ENCODE measurements at regions not wholly inside any gene's neighbourhood (a gene's known extent, or its start where the extent isn't known, plus 50 kb on each side); places are given as distances from the start of the nearest gene placed in this dataset.

GRCh38 chr14:83478741-83479140 is 1945.1 kb upstream of the SEL1L start:
- H3K27ac ChIP-seq (ENCODE audit: low read depth in 2 of 2, low read length in 2 of 2): no peak overlapping the region
- TF ChIP-seq CTCF (IDR thresholded peaks at IDR 0.05; ENCODE audit: borderline replicate concordance, extremely low read depth, insufficient read depth): no peak

GRCh38 chr14:83483063-83483462 is 1949.4 kb upstream of the SEL1L start:
- Histone ChIP-seq H3K27me3 (ENCODE audit: control insufficient read depth, insufficient read depth, low read length) (no peaks in the 10 kb centered on the region), H3K9ac (ENCODE audit: low read length in 3 of 3) (no peak overlapping the region), H3K4me1 (ENCODE audit: control insufficient read depth in 2 of 3, insufficient read depth in 2 of 3, low read depth in 1 of 3, low read length in 3 of 3) (no peaks in the 10 kb centered on the region), H3K4me3 (ENCODE audit: low read length in 3 of 3) (no peak overlapping the region), H3K27ac (ENCODE audit: low read depth in 2 of 2, low read length in 2 of 2) (no peak overlapping the region), H3K36me3 (ENCODE audit: control insufficient read depth in 2 of 3, insufficient read depth in 3 of 3, low read length in 3 of 3) (no peaks in the 10 kb centered on the region), H3K9me3 (ENCODE audit: control insufficient read depth in 2 of 3, insufficient read depth in 1 of 3, low read length in 3 of 3) (no peaks in the 10 kb centered on the region)
- FAIRE-seq (no peak), DNase-seq (no peak)
- no peak for TF ChIP-seq CTCF (IDR thresholded peaks at IDR 0.05; ENCODE audit: borderline replicate concordance, extremely low read depth, insufficient read depth)
- intact Hi-C loops (cut with DNase I): no loop called here

More at GRCh38 chr14:83478741-83479140, 1945.1 kb upstream of the SEL1L start:
- Histone ChIP-seq H3K27me3 (ENCODE audit: control insufficient read depth, insufficient read depth, low read length) (no peaks in the 10 kb centered on the region), H3K9ac (ENCODE audit: low read length in 3 of 3) (no peak overlapping the region), H3K4me1 (ENCODE audit: control insufficient read depth in 2 of 3, insufficient read depth in 2 of 3, low read depth in 1 of 3, low read length in 3 of 3) (no peaks in the 10 kb centered on the region), H3K36me3 (ENCODE audit: control insufficient read depth in 2 of 3, insufficient read depth in 3 of 3, low read length in 3 of 3) (no peaks in the 10 kb centered on the region), H3K9me3 (ENCODE audit: control insufficient read depth in 2 of 3, insufficient read depth in 1 of 3, low read length in 3 of 3) (no peaks in the 10 kb centered on the region), H3K4me3 (ENCODE audit: low read length in 3 of 3) (no peak overlapping the region)
- no peak for DNase-seq
- FAIRE-seq: no peak
- intact Hi-C loops (cut with DNase I): no loop called here

- intact Hi-C loops (cut with DNase I): no loop called here
- Histone ChIP-seq H3K27ac (ENCODE audit: low read depth in 2 of 2, low read length in 2 of 2) (no peak overlapping the region), H3K27me3 (ENCODE audit: control insufficient read depth, insufficient read depth, low read length) (no peaks in the 10 kb centered on the region), H3K36me3 (ENCODE audit: control insufficient read depth in 2 of 3, insufficient read depth in 3 of 3, low read length in 3 of 3) (no peaks in the 10 kb centered on the region), H3K4me3 (ENCODE audit: low read length in 3 of 3) (no peak overlapping the region), H3K9me3 (ENCODE audit: control insufficient read depth in 2 of 3, insufficient read depth in 1 of 3, low read length in 3 of 3) (no peaks in the 10 kb centered on the region), H3K4me1 (ENCODE audit: control insufficient read depth in 2 of 3, insufficient read depth in 2 of 3, low read depth in 1 of 3, low read length in 3 of 3) (no peaks in the 10 kb centered on the region), H3K9ac (ENCODE audit: low read length in 3 of 3) (no peak overlapping the region)
- no peak for DNase-seq
- no peak for FAIRE-seq
- no peak for TF ChIP-seq CTCF (IDR thresholded peaks at IDR 0.05; ENCODE audit: borderline replicate concordance, extremely low read depth, insufficient read depth)
Observed at GRCh38 chr14:83485591-83485990, 1951.9 kb upstream of the SEL1L start.

- FAIRE-seq (no peak), DNase-seq (no peak)
- no peaks in the 10 kb centered on the region for H3K36me3 ChIP-seq (ENCODE audit: control insufficient read depth in 2 of 3, insufficient read depth in 3 of 3, low read length in 3 of 3)
- H3K9me3 ChIP-seq (ENCODE audit: control insufficient read depth in 2 of 3, insufficient read depth in 1 of 3, low read length in 3 of 3): no peaks in the 10 kb centered on the region
- no peak for TF ChIP-seq CTCF (IDR thresholded peaks at IDR 0.05; ENCODE audit: borderline replicate concordance, extremely low read depth, insufficient read depth)
- no peak overlapping the region for H3K9ac ChIP-seq (ENCODE audit: low read length in 3 of 3)
- H3K4me1 ChIP-seq (ENCODE audit: control insufficient read depth in 2 of 3, insufficient read depth in 2 of 3, low read depth in 1 of 3, low read length in 3 of 3): no peaks in the 10 kb centered on the region
- H3K27me3 ChIP-seq (ENCODE audit: control insufficient read depth, insufficient read depth, low read length): no peaks in the 10 kb centered on the region
- H3K27ac ChIP-seq (ENCODE audit: low read depth in 2 of 2, low read length in 2 of 2): no peak overlapping the region
- H3K4me3 ChIP-seq (ENCODE audit: low read length in 3 of 3): no peak overlapping the region
- intact Hi-C loops (cut with DNase I): no loop called here
Observed at GRCh38 chr14:83491091-83491490, 1957.4 kb upstream of the SEL1L start.

Data from kidney (tissue), 13 donors.